ENCODE measurements at regions not wholly inside any gene's neighbourhood (a gene's known extent, or its start where the extent isn't known, plus 50 kb on each side); places are given as distances from the start of the nearest gene placed in this dataset.

DNA sequence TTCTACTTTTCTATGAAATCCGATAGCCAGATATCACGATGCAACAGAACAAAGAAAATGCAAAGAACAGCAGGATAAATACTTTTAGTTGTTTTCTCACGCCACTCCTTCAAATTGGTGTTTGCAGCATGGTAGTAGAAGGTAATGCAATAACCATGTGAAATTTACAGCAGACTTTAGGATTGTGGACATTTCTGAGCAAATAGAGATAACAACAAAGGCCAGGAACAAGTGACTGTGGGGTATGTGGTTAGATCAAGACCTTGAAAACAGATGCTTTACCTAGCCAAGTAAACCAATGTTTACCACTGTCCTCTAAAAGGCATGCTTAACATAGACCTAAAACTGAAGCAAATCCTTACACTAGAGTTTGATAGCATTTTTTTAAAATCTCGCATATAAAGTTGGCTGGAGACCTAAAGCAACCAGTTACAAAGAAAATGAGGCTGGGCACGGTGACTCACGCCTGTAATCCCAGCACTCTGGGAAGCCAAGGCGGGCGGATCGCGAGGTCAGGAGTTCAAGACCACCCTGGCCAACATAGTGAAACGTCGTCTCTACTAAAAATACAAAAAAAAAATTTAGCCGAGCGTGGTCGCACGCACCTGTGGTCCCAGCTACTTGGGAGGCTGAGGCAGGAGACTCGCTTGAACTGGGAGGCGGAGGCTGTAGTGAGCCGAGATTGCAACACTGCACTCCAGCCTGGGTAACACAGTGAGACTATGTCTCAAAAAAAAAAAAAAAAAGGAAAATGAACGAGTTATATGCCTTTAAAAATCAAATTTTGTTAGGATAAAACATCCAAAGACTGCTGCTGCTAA lies 123.2 kb upstream of the FOXN3 start:
- Mint-ChIP-seq H3K27me3 (no peaks in the 10 kb centered on the region), H3K27ac (peak overlapping the region in 1 of 2 donors; percentile 16), H3K9me3 (no peaks in the 10 kb centered on the region), H3K4me1 (peaks cover 61% of the 10 kb centered on the region), H3K4me3 (peak overlapping the region in 1 of 2 donors; percentile 32)
- ATAC-seq (no peak), DNase-seq (no peak)

DNA sequence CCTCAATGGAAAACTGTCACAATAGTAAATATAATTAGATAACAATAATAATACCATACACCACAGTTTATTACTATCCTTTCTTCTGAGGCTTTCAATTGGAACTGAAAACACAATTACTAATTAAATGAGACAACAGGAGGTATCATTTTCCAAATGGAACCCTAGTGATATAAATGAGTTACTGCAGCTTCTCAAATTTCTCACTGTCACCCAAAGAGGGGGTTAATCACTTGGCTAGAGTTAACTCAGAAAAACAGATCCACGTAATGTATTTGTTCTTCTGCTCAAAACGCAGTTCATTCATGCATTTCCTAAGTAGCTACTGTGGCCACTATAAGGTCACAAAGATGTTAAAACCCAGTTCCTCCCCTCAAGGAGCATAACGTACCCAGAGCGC lies 120.9 kb upstream of the FOXN3 start:
- no peaks in the 10 kb centered on the region for H3K27me3 Mint-ChIP-seq
- ATAC-seq = no peak
- peaks cover 49% of the 10 kb centered on the region for H3K4me1 Mint-ChIP-seq
- no peak overlapping the region for H3K4me3 Mint-ChIP-seq
- DNase-seq = no peak
- H3K9me3 Mint-ChIP-seq = no peaks in the 10 kb centered on the region
- no peak overlapping the region for H3K27ac Mint-ChIP-seq

- Mint-ChIP-seq H3K27ac (no peak overlapping the region), H3K9me3 (peaks cover 3 to 4% of the 10 kb centered on the region in 2 donors), H3K27me3 (no peaks in the 10 kb centered on the region), H3K4me3 (no peak overlapping the region), H3K4me1 (peaks cover 36% of the 10 kb centered on the region)
- ATAC-seq (no peak), DNase-seq (no peak)
These were observed 118.1 kb upstream of the FOXN3 start for GRCh38 chr14:89534902-89535685.

DNA sequence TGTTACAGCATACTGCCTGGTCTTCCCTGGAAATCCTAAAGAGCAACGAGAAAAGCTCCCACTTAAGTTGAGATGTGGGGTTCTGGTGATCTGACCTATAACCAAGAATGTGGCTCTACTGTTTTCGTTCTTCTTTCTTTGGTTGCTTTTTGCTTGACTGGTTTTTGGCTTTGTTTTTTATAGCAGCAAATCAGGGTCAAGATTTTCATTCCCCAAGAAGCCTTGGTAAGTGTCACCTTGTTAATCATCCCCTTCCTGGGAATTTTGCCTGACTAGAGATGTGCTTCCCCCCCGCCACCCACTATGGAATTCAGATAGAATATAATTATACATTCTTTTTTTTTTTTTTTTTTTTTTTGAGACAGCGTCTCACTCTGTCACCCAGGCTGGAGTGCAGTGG lies 116.7 kb upstream of the FOXN3 start:
- Mint-ChIP-seq H3K9me3 (peaks cover 4 to 7% of the 10 kb centered on the region in 2 donors), H3K27ac (no peak overlapping the region), H3K4me3 (no peak overlapping the region), H3K4me1 (peaks cover 27% of the 10 kb centered on the region), H3K27me3 (no peaks in the 10 kb centered on the region)
- DNase-seq (no peak), ATAC-seq (no peak)

GRCh38 chr14:89533136-89533535 lies 116.1 kb upstream of the FOXN3 start:
- H3K4me1 Mint-ChIP-seq = peaks cover 27% of the 10 kb centered on the region
- no peak overlapping the region for H3K27ac Mint-ChIP-seq
- H3K27me3 Mint-ChIP-seq = no peaks in the 10 kb centered on the region
- H3K4me3 Mint-ChIP-seq = no peak overlapping the region
- DNase-seq = no peak
- no peak for ATAC-seq
- H3K9me3 Mint-ChIP-seq = peaks cover 5 to 10% of the 10 kb centered on the region in 2 donors

- H3K4me1 Mint-ChIP-seq = peaks cover 25% of the 10 kb centered on the region
- DNase-seq (no peak), ATAC-seq (no peak)
- H3K9me3 Mint-ChIP-seq = peaks cover 10 to 15% of the 10 kb centered on the region in 2 donors
- no peaks in the 10 kb centered on the region for H3K27me3 Mint-ChIP-seq
- no peak overlapping the region for H3K27ac Mint-ChIP-seq
- H3K4me3 Mint-ChIP-seq = no peak overlapping the region
These were observed 114.8 kb upstream of the FOXN3 start for GRCh38 chr14:89531661-89532335.

- no peak for DNase-seq
- H3K4me3 Mint-ChIP-seq = no peak overlapping the region
- peaks cover 25 to 27% of the 10 kb centered on the region in 2 donors for H3K9me3 Mint-ChIP-seq
- no peaks in the 10 kb centered on the region for H3K27me3 Mint-ChIP-seq
- no peak for ATAC-seq
- peak overlapping the region in 1 of 2 donors; percentile 21 for H3K27ac Mint-ChIP-seq
- peaks cover 22% of the 10 kb centered on the region for H3K4me1 Mint-ChIP-seq
These were observed 108.1 kb upstream of the FOXN3 start for GRCh38 chr14:89524990-89525667.

GRCh38 chr14:89524412-89524811 lies 107.4 kb upstream of the FOXN3 start:
- Mint-ChIP-seq H3K4me1 (peaks cover 22% of the 10 kb centered on the region), H3K9me3 (peaks cover 22 to 25% of the 10 kb centered on the region in 2 donors), H3K27me3 (no peaks in the 10 kb centered on the region), H3K4me3 (no peak overlapping the region), H3K27ac (no peak overlapping the region)
- ATAC-seq = no peak
- DNase-seq = no peak

DNA sequence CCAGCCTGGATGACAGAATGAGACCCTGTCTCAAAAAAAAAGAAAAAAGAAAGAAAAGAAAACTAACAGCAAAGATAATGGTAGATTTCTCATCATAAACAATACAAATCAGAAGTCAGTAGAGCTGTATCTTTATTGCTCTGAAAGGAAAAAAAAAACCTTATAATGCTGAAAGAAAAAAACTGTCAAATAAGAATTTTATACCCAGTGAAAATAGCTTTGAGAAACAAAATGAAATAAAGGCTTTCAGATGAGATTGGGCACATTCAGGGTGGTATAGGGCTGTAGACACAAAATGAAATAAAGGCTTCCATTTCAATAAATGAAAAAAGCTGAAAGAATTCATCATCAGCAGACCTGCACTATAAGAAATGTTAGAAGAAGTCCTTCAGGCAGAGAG lies 105.0 kb upstream of the FOXN3 start:
- DNase-seq (no peak), ATAC-seq (no peak)
- no peak overlapping the region for H3K27ac Mint-ChIP-seq
- peaks cover 14 to 21% of the 10 kb centered on the region in 2 donors for H3K9me3 Mint-ChIP-seq
- H3K4me3 Mint-ChIP-seq = no peak overlapping the region
- no peaks in the 10 kb centered on the region for H3K27me3 Mint-ChIP-seq
- H3K4me1 Mint-ChIP-seq = peaks cover 37% of the 10 kb centered on the region

- Mint-ChIP-seq H3K27me3 (no peaks in the 10 kb centered on the region), H3K4me3 (no peak overlapping the region), H3K27ac (peak overlapping the region in 1 of 2 donors; percentile 4), H3K9me3 (peaks cover 12 to 14% of the 10 kb centered on the region in 2 donors), H3K4me1 (peaks cover 22% of the 10 kb centered on the region)
- ATAC-seq = no peak
- no peak for DNase-seq
These were observed 102.0 kb upstream of the FOXN3 start for GRCh38 chr14:89519040-89519439.

GRCh38 chr14:89516173-89516572 lies 99.1 kb upstream of the FOXN3 start:
- Mint-ChIP-seq H3K9me3 (peaks cover 12% of the 10 kb centered on the region in 2 donors), H3K27ac (peak overlapping the region in 1 of 2 donors; percentile 14), H3K4me3 (no peak overlapping the region), H3K27me3 (no peaks in the 10 kb centered on the region), H3K4me1 (peaks cover 45% of the 10 kb centered on the region)
- DNase-seq (no peak), ATAC-seq (peak; percentile 74)

- no peak overlapping the region for H3K27ac Mint-ChIP-seq
- H3K4me1 Mint-ChIP-seq = peaks cover 61% of the 10 kb centered on the region
- no peaks in the 10 kb centered on the region for H3K27me3 Mint-ChIP-seq
- no peak overlapping the region for H3K4me3 Mint-ChIP-seq
- DNase-seq (no peak), ATAC-seq (no peak)
- H3K9me3 Mint-ChIP-seq = peaks cover 7 to 9% of the 10 kb centered on the region in 2 donors
These were observed 97.6 kb upstream of the FOXN3 start for GRCh38 chr14:89514601-89515000.

GRCh38 chr14:89509891-89510290 lies 92.9 kb upstream of the FOXN3 start:
- DNase-seq (no peak), ATAC-seq (no peak)
- peak overlapping the region in 1 of 2 donors; percentile 59 for H3K27ac Mint-ChIP-seq
- H3K4me3 Mint-ChIP-seq = peak overlapping the region; percentile 76 to 77
- H3K27me3 Mint-ChIP-seq = no peaks in the 10 kb centered on the region
- H3K4me1 Mint-ChIP-seq = peaks cover 75% of the 10 kb centered on the region
- H3K9me3 Mint-ChIP-seq = peaks cover 7 to 9% of the 10 kb centered on the region in 2 donors

GRCh38 chr14:89508863-89509262 lies 91.8 kb upstream of the FOXN3 start:
- Mint-ChIP-seq H3K9me3 (peaks cover 7 to 9% of the 10 kb centered on the region in 2 donors), H3K4me1 (peaks cover 82% of the 10 kb centered on the region), H3K4me3 (peak overlapping the region; percentile 0 to 28), H3K27me3 (no peaks in the 10 kb centered on the region), H3K27ac (peak overlapping the region in 1 of 2 donors; percentile 48)
- ATAC-seq (no peak), DNase-seq (no peak)

DNA sequence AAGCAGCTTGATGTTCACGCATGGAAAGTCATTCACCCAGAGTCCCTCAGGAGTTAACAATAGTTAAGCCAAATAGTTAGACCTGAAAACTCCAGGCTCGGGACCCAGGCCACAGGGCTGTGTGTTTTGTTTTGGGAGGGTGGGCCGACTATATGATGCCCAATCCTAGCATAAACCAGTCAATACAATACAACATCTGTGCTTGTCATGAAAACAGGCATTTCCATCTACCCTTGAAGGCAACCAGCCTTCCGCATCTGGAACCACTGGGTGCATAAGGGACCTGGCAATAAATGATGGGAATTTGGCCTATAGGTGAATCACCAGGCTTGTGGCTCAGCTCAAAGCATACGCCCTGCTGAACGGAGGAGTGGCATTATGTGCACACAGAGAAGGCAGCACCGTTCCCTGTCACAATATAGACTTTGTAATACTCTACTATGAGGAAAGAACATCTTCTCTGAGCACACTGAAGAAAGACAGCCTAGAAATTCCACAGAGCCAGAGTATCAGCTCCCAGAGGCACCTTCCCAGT lies 91.0 kb upstream of the FOXN3 start:
- H3K9me3 Mint-ChIP-seq = peaks cover 7 to 9% of the 10 kb centered on the region in 2 donors
- H3K27ac Mint-ChIP-seq = peak overlapping the region in 1 of 2 donors; percentile 43
- H3K4me1 Mint-ChIP-seq = peaks cover 85% of the 10 kb centered on the region
- H3K27me3 Mint-ChIP-seq = no peaks in the 10 kb centered on the region
- peak overlapping the region; percentile 36 to 39 for H3K4me3 Mint-ChIP-seq
- DNase-seq (no peak), ATAC-seq (no peak)
